ENCODE measurements at regions not wholly inside any gene's neighbourhood (a gene's known extent, or its start where the extent isn't known, plus 50 kb on each side); places are given as distances from the start of the nearest gene placed in this dataset.

GRCh38 chr18:25896956-25897355 is 193.5 kb downstream of the SS18 start:
- Histone ChIP-seq H3K36me3 (no peaks in the 10 kb centered on the region), H3K4me3 (no peak overlapping the region), H3K27ac (no peak overlapping the region), H3K27me3 (no peaks in the 10 kb centered on the region), H3K9me3 (no peaks in the 10 kb centered on the region), H3K4me1 (ENCODE audit: insufficient read depth) (no peaks in the 10 kb centered on the region)
- no peak for DNase-seq
- TF ChIP-seq EP300 (IDR thresholded peaks at IDR 0.05) (no peak), POLR2A (IDR thresholded peaks at IDR 0.05) (no peak), CTCF (IDR thresholded peaks at IDR 0.05) (no peak)
- intact Hi-C loops (cut with DNase I), result loop anchor here in 1 of 4 donors (10.0 kb wide), 1 partner anchor 1022 kb away; no protein-coding TSS in a partner anchor
- 23 to 47% (median 29%) methylated on average over 4 of the region's 4 CpGs for WGBS, 3 donors

DNA sequence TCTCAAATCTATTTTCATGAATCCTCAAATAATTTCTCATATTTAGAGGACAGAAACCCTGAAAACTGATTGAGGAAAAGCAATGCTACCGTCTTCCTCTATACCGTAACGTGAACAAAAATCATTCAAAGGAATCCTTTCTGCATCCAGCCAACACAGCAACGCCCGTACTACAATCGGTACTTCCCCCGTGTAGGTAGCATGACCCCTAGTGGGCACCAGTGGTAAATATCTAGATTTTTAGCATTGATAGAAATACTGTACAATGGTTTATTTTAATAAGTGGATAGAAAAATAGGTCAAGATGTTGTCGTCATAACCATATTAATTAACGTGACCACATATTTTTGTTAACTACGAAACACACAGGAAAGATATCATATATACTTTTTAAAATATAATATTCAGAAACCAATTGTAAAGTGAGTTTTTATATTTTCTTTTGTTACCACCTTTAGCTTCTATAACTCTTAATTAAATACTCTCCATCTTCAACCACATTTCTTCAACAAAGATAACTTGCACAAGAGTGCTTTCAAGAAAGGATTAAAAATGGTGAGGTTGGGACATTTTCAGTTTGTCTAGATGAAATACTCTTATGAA is 194.1 kb downstream of the SS18 start:
- TF ChIP-seq POLR2A (IDR thresholded peaks at IDR 0.05), result no peak
- TF ChIP-seq EP300 (IDR thresholded peaks at IDR 0.05), result no peak
- peak; percentile 45 to 59 (median 49) for TF ChIP-seq CTCF (IDR thresholded peaks at IDR 0.05)
- no peak overlapping the region for H3K27ac ChIP-seq
- peak in 3 of 5 donors; percentile 11 to 52 (median 41) for DNase-seq
- no peaks in the 10 kb centered on the region for H3K27me3 ChIP-seq
- H3K36me3 ChIP-seq, result no peaks in the 10 kb centered on the region
- intact Hi-C loops (cut with DNase I), result loop anchor here in 1 of 4 donors (10.0 kb wide), 1 partner anchor 1021 kb away; no protein-coding TSS in a partner anchor
- H3K4me3 ChIP-seq, result no peak overlapping the region
- 16 to 21% (median 21%) methylated on average over 10 of the region's 10 CpGs for WGBS, 3 donors
- no peaks in the 10 kb centered on the region for H3K4me1 ChIP-seq (ENCODE audit: insufficient read depth)
- H3K9me3 ChIP-seq, result no peaks in the 10 kb centered on the region

GRCh38 chr18:25895518-25895917 is 194.9 kb downstream of the SS18 start:
- Histone ChIP-seq H3K27me3 (no peaks in the 10 kb centered on the region), H3K4me3 (no peak overlapping the region), H3K9me3 (no peaks in the 10 kb centered on the region), H3K27ac (no peak overlapping the region), H3K36me3 (no peaks in the 10 kb centered on the region), H3K4me1 (ENCODE audit: insufficient read depth) (no peaks in the 10 kb centered on the region)
- intact Hi-C loops (cut with DNase I), result loop anchor here in 1 of 4 donors (10.0 kb wide), 1 partner anchor 1021 kb away; no protein-coding TSS in a partner anchor
- DNase-seq, result no peak
- 23 to 37% (median 23%) methylated on average over 3 of the region's 3 CpGs for WGBS, 3 donors
- TF ChIP-seq POLR2A (IDR thresholded peaks at IDR 0.05) (no peak), CTCF (IDR thresholded peaks at IDR 0.05) (no peak), EP300 (IDR thresholded peaks at IDR 0.05) (no peak)

DNA sequence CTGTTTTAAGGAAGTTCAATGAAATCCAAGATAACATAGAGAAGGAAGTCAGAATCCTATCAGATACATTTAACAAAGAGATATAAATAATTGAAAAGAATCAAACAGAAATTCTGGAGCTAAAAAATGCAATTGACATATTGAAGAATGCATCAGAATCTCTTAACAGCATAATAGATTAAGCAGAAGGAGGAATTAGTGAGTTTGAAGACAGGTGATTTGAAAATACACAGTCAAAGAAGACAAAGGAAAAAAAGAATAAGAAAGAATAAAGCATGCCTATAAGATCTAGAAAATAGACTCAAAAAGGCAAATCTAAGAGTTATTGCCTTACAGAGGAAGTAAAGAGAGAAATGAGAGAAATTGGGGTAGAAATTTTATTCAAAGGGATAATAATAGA is 204.1 kb downstream of the SS18 start:
- Histone ChIP-seq H3K9me3 (no peaks in the 10 kb centered on the region), H3K4me1 (ENCODE audit: insufficient read depth) (peaks cover 8% of the 10 kb centered on the region), H3K27me3 (no peaks in the 10 kb centered on the region), H3K4me3 (no peak overlapping the region), H3K36me3 (no peaks in the 10 kb centered on the region), H3K27ac (no peak overlapping the region)
- intact Hi-C loops (cut with DNase I), result no loop called here
- no peak for TF ChIP-seq EP300 (IDR thresholded peaks at IDR 0.05)
- no peak for TF ChIP-seq POLR2A (IDR thresholded peaks at IDR 0.05)
- no peak for TF ChIP-seq CTCF (IDR thresholded peaks at IDR 0.05)
- DNase-seq, result no peak

Data from ovary (tissue), 7 donors.